Transverse colon (tissue), 3 donors: ENCODE measurements at regions not wholly inside any gene's neighbourhood (a gene's known extent, or its start where the extent isn't known, plus 50 kb on each side); places are given as distances from the start of the nearest gene placed in this dataset.

ENCODE experiments used
- POLR2A ChIP-seq: fragments of 450-650 bp; IDR thresholded peaks from one replicate; pipeline ENCODE4 v1.6.1; 2016; ENCODE audit warnings: antibody characterized with exemption, mild to moderate bottlenecking, moderate library complexity
- TF ChIP-seq, protein P1 (sequence below), 5 experiments: fragments of 200-600 bp in 3 of 5; fragments of 450-650 bp in 2 of 5; sonication (generic) in 3 of 5; IDR thresholded peaks; 1 replicate in 2 of 5; 2 replicates in 3 of 5; pipeline ENCODE4 v1.5.1; 2016 to 2017; ENCODE audit warnings: antibody characterized with exemption in 5 of 5, inconsistent platforms in 3 of 5, mild to moderate bottlenecking in 2 of 5, moderate library complexity in 1 of 5

DNA sequence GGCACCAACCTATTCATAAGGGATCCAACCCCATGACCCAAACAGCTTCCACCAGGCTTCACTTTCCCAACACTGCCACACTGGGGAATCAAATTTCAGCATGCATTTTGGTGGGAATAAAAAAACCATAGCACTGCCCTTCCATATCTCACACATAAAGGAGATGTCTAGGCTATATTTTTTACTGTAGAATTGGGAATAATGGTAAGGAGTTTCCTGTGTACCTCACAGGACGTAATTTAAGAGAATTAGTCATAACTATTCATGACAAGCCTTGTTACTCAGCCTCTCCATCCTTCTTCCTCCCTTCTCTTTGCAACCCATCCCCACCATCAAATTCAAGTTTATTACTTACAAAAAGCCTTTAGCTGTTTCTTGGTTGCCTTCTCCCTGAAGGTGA is 352.1 kb downstream of the MLLT3 start:
- TF ChIP-seq, protein P1, sequence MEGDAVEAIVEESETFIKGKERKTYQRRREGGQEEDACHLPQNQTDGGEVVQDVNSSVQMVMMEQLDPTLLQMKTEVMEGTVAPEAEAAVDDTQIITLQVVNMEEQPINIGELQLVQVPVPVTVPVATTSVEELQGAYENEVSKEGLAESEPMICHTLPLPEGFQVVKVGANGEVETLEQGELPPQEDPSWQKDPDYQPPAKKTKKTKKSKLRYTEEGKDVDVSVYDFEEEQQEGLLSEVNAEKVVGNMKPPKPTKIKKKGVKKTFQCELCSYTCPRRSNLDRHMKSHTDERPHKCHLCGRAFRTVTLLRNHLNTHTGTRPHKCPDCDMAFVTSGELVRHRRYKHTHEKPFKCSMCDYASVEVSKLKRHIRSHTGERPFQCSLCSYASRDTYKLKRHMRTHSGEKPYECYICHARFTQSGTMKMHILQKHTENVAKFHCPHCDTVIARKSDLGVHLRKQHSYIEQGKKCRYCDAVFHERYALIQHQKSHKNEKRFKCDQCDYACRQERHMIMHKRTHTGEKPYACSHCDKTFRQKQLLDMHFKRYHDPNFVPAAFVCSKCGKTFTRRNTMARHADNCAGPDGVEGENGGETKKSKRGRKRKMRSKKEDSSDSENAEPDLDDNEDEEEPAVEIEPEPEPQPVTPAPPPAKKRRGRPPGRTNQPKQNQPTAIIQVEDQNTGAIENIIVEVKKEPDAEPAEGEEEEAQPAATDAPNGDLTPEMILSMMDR (IDR thresholded peaks at IDR 0.05), result no peak
- no peak for TF ChIP-seq POLR2A
